SK-N-SH (cell line): ENCODE measurements at regions not wholly inside any gene's neighbourhood (a gene's known extent, or its start where the extent isn't known, plus 50 kb on each side); places are given as distances from the start of the nearest gene placed in this dataset.

Experiments used
- CTCF ChIA-PET: fragments of 300-600, 350-600 bp; formaldehyde crosslinking; extraction: SDS; loops from one replicate; lab custom pipeline; 2021; lab: Yijun Ruan, JAX
- POLR2A ChIA-PET: fragments of 350-600 bp; sonication (Branson Sonifier 250); formaldehyde crosslinking; extraction: SDS; loops from one replicate; lab custom pipeline; 2020; ENCODE audit warnings: antibody characterized with exemption, inconsistent platforms; lab: Yijun Ruan, JAX
- DNase-seq: peaks from one replicate; pipeline ENCODE4 v3.0.0; 2012
- H2AFZ ChIP-seq: fragments of 200-600 bp; sonication (generic); 2 replicates; pipeline ENCODE4 v1.8.1; 2016; ENCODE audit warnings: antibody characterized with exemption, mild to moderate bottlenecking, low read depth
- H3F3A ChIP-seq: fragments of 200-600 bp; sonication (generic); replicated peaks from 2 replicates; pipeline ENCODE3; 2016; ENCODE audit warnings: antibody characterized with exemption, mild to moderate bottlenecking; ENCODE audit not compliant: insufficient read depth
- H3K27ac ChIP-seq, 2 experiments: fragments of 200-500 bp in 1 of 2; fragments of 200-600 bp in 1 of 2; sonication (Bioruptor generic) in 1 of 2; sonication (generic), shearing (Covaris generic) in 1 of 2; 2 replicates each; pipeline versions ENCODE4 v1.5.1 to v1.6.1; 2014 to 2016; ENCODE audit warnings: low read depth in 2 of 2, inconsistent platforms in 1 of 2, low read length in 1 of 2, mild to moderate bottlenecking in 1 of 2, mixed read lengths in 1 of 2
- H3K27me3 ChIP-seq: fragments of 200-600 bp; sonication (generic), shearing (Covaris generic); 2 replicates; pipeline ENCODE4 v1.6.1; 2016; ENCODE audit warnings: mixed run types; ENCODE audit not compliant: insufficient read depth
- H3K36me3 ChIP-seq, 2 experiments: fragments of 200-500 bp in 1 of 2; fragments of 200-600 bp in 1 of 2; sonication (Bioruptor generic) in 1 of 2; sonication (generic) in 1 of 2; replicated peaks in 1 of 2; 2 replicates each; pipeline versions ENCODE3 to v1.5.1; 2014 to 2016; ENCODE audit warnings: low read length in 1 of 2, mild to moderate bottlenecking in 1 of 2; ENCODE audit not compliant: insufficient read depth in 2 of 2, control insufficient read depth in 1 of 2
- H3K4me1 ChIP-seq, 2 experiments: fragments of 200-500 bp in 1 of 2; fragments of 200-600 bp in 1 of 2; sonication (Bioruptor generic) in 1 of 2; sonication (generic), shearing (Covaris generic) in 1 of 2; 2 replicates each; pipeline versions ENCODE4 v1.5.1 to v1.6.1; 2014 to 2016; ENCODE audit warnings: low read depth in 1 of 2, low read length in 1 of 2, mixed run types in 1 of 2; ENCODE audit not compliant: insufficient read depth in 2 of 2, control insufficient read depth in 1 of 2
- H3K4me2 ChIP-seq: fragments of 200-600 bp; sonication (generic), shearing (Covaris generic); 2 replicates; pipeline ENCODE4 v1.6.1; 2017; ENCODE audit warnings: mixed run types
- H3K4me3 ChIP-seq, 2 experiments: fragments of 200-500 bp in 1 of 2; fragments of 200-600 bp in 1 of 2; sonication (Bioruptor generic) in 1 of 2; sonication (generic), shearing (Covaris generic) in 1 of 2; 2 replicates each; pipeline versions ENCODE4 v1.5.1 to v1.8.1; 2014 to 2016; ENCODE audit warnings: low read depth in 2 of 2, inconsistent platforms in 1 of 2, low read length in 1 of 2, mild to moderate bottlenecking in 1 of 2, mixed read lengths in 1 of 2, moderate library complexity in 1 of 2
- H3K79me2 ChIP-seq: fragments of 200-600 bp; sonication (generic); 2 replicates; pipeline ENCODE4 v1.8.1; 2017; ENCODE audit warnings: mild to moderate bottlenecking; ENCODE audit not compliant: insufficient read depth
- H3K9ac ChIP-seq: fragments of 200-600 bp; sonication (generic); 2 replicates; pipeline ENCODE4 v1.6.1; 2017; ENCODE audit warnings: mixed run types
- H3K9me2 ChIP-seq: fragments of 200-600 bp; sonication (generic); 2 replicates; pipeline ENCODE4 v1.6.1; 2017; ENCODE audit warnings: mixed run types
- H3K9me3 ChIP-seq: fragments of 200-600 bp; sonication (generic); 2 replicates; pipeline ENCODE4 v1.6.1; 2017; ENCODE audit warnings: mixed run types, mild to moderate bottlenecking, moderate library complexity
- H4K20me1 ChIP-seq: fragments of 200-600 bp; sonication (generic); 2 replicates; pipeline ENCODE4 v1.6.1; 2017; ENCODE audit warnings: mild to moderate bottlenecking, mixed run types; ENCODE audit not compliant: insufficient read depth
- CHD2 ChIP-seq: fragments of 150-350 bp; IDR thresholded peaks from 2 replicates; pipeline ENCODE4 v1.6.1; 2018; ENCODE audit warnings: low read length; ENCODE audit not compliant: partially characterized antibody
- CTCF ChIP-seq: fragments of 200-600 bp; sonication (generic); IDR thresholded peaks from 2 replicates; pipeline ENCODE4 v1.6.1; 2017; ENCODE audit warnings: antibody characterized with exemption, mild to moderate bottlenecking, moderate library complexity
- EP300 ChIP-seq, 2 experiments: IDR thresholded peaks; 2 replicates each; pipeline versions ENCODE4 v1.4.0 to v1.6.1; 2012; ENCODE audit warnings: borderline replicate concordance in 1 of 2, low read depth in 1 of 2, low read length in 1 of 2
- EZH2phosphoT487 ChIP-seq: fragments of 200-600 bp; sonication (generic); IDR thresholded peaks from 2 replicates; pipeline ENCODE4 v1.6.1; 2017; ENCODE audit warnings: low read depth, mixed run types, mild to moderate bottlenecking, antibody characterized with exemption, moderate library complexity, borderline replicate concordance
- FOSL2 ChIP-seq: IDR thresholded peaks from 2 replicates; pipeline ENCODE4 v1.4.0; 2012; ENCODE audit warnings: low read depth, mild to moderate bottlenecking, moderate library complexity, borderline replicate concordance
- FOXJ3 ChIP-seq: sonication (generic); formaldehyde crosslinking; IDR thresholded peaks from 2 replicates; pipeline ENCODE4 v1.5.1; 2020; ENCODE audit warnings: mild to moderate bottlenecking, missing genetic modification reagents
- GATA2 ChIP-seq: sonication (generic); formaldehyde crosslinking; IDR thresholded peaks from 2 replicates; pipeline ENCODE4 v1.5.0; 2020; ENCODE audit warnings: mild to moderate bottlenecking, missing genetic modification reagents
- IRF3 ChIP-seq: fragments of 150-350 bp; IDR thresholded peaks from 2 replicates; pipeline ENCODE4 v1.6.1; 2016; ENCODE audit warnings: mild to moderate bottlenecking, low read depth, low read length
- MAX ChIP-seq: IDR thresholded peaks from 2 replicates; pipeline ENCODE4 v1.4.0; 2012; ENCODE audit warnings: low read depth
- MEF2A ChIP-seq: IDR thresholded peaks from 2 replicates; pipeline ENCODE4 v1.4.0; 2012; ENCODE audit warnings: low read depth, borderline replicate concordance
- MXI1 ChIP-seq: IDR thresholded peaks from 2 replicates; pipeline ENCODE4 v1.6.1; 2012; ENCODE audit warnings: mild to moderate bottlenecking, low read depth, low read length, improper control_type of control experiment
- NFIC ChIP-seq: IDR thresholded peaks from 2 replicates; pipeline ENCODE4 v1.4.0; 2012; ENCODE audit warnings: borderline replicate concordance
- NRF1 ChIP-seq: IDR thresholded peaks from 2 replicates; pipeline ENCODE4 v1.6.1; 2012; ENCODE audit warnings: low read depth, mild to moderate bottlenecking, low read length
- PBX3 ChIP-seq: IDR thresholded peaks from 2 replicates; pipeline ENCODE4; 2012
- RAD21 ChIP-seq: IDR thresholded peaks from 2 replicates; pipeline ENCODE4 v1.6.1; 2012; ENCODE audit warnings: mild to moderate bottlenecking, low read length
- TAF1 ChIP-seq: IDR thresholded peaks from 2 replicates; pipeline ENCODE4 v1.6.1; 2012; ENCODE audit warnings: low read depth, mild to moderate bottlenecking, low read length, moderate library complexity, borderline replicate concordance
- TCF12 ChIP-seq: IDR thresholded peaks from 2 replicates; pipeline ENCODE4 v1.4.0; 2012
- TEAD4 ChIP-seq: IDR thresholded peaks from 2 replicates; pipeline ENCODE4 v1.4.0; 2012; ENCODE audit warnings: mild to moderate bottlenecking, borderline replicate concordance; ENCODE audit not compliant: insufficient read depth
- USF1 ChIP-seq: IDR thresholded peaks from 2 replicates; pipeline ENCODE4 v1.4.0; 2012; ENCODE audit warnings: low read depth, borderline replicate concordance
- USF2 ChIP-seq: fragments of 150-350 bp; IDR thresholded peaks from 2 replicates; pipeline ENCODE4 v1.6.1; 2017; ENCODE audit warnings: antibody characterized with exemption, low read length, low read depth, borderline replicate concordance
- ZBTB33 ChIP-seq: IDR thresholded peaks from 2 replicates; pipeline ENCODE4 v1.4.0; 2012; ENCODE audit warnings: low read depth, borderline replicate concordance
- WGBS: methylation state at CpG from one replicate; pipeline ENCODE4 v1.1.6; 2017; ENCODE audit warnings: low lambda C conversion rate; 5-methylcytosine and 5-hydroxymethylcytosine counted together

- TF ChIP-seq IRF3: no peak
- TF ChIP-seq FOXJ3 (CRISPR knock-in tag): no peak
- TF ChIP-seq MAX: no peak
- no peak for TF ChIP-seq NFIC
- TF ChIP-seq CTCF: no peak
- no peak; the same call in none of the 2 replicates for TF ChIP-seq GATA2 (CRISPR knock-in tag)
- TF ChIP-seq PBX3: no peak
- TF ChIP-seq CHD2: no peak
- no peak for TF ChIP-seq MXI1
- no peak for TF ChIP-seq NRF1
- no peak for TF ChIP-seq USF2
- no peak for TF ChIP-seq ZBTB33
- no peak for TF ChIP-seq TCF12
- TF ChIP-seq, all 33 proteins: peak for 3
Measured at GRCh38 chr18:65081786-65082185, 669.0 kb upstream of the CDH7 start (continued).

GRCh38 chr18:65073060-65073550 is 677.7 kb upstream of the CDH7 start:
- Histone ChIP-seq H3F3A (no peaks in the 10 kb centered on the region), H2AFZ (no peak overlapping the region), H3K4me1 (no peaks in the 10 kb centered on the region), H3K27ac (no peak overlapping the region), H3K27me3 (no peaks in the 10 kb centered on the region), H3K9me2 (no peaks in the 10 kb centered on the region), H3K4me3 (no peak overlapping the region), H3K9me3 (no peaks in the 10 kb centered on the region), H3K9ac (no peak overlapping the region), H3K79me2 (no peaks in the 10 kb centered on the region), H4K20me1 (no peaks in the 10 kb centered on the region), H3K36me3 (no peaks in the 10 kb centered on the region), H3K4me2 (no peak overlapping the region)
- no peak for DNase-seq
- TF ChIP-seq TEAD4 (no peak), EP300 (IDR thresholded peaks at IDR 0.05; ENCODE audit: borderline replicate concordance in 1 of 2, low read depth in 1 of 2, low read length in 1 of 2) (no peak), USF1 (no peak), TAF1 (no peak), PBX3 (no peak), MEF2A (no peak), EZH2phosphoT487 (no peak), FOSL2 (no peak), RAD21 (no peak)
- WGBS: 38% methylated on average over 3 of the region's 3 CpGs
- ChIA-PET CTCF (no interaction called here), POLR2A (no interaction called here)
